Kasumi-1 (cell line): ENCODE measurements at regions not wholly inside any gene's neighbourhood (a gene's known extent, or its start where the extent isn't known, plus 50 kb on each side); places are given as distances from the start of the nearest gene placed in this dataset.

Source experiments
- DNase-seq, 2 experiments: peaks; one replicate each; lab custom pipeline; 2025; lab: John Stamatoyannopoulos, UW

GRCh38 chr10:128556182-128557110 is 430.2 kb upstream of the MKI67 start:
- no peak for DNase-seq

DNA sequence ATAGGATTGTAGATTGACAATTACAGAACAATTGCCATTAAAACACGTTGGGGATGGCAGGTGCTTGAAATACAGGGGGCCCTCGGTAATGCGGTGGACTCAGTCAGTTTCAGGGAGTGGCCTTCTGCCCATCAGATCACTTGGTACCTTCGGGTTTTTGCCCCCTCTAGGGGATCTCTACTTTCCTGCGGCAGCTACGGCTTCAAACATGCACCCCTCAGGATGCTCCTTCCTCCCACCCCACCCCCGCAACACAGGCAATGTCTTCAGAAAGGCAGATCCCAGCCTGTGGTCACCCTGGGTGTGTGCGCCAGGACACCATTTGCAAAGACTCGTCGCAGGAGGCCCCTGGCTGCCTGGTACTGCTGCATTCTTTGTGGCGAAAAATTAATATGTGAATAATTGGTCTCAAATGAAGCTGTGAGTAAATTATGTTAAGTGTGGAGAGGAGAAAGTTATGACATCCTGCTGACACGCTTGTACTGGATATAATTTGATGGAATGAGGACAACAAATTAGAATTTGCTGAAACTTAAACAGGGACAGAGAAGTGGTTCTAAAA is 431.0 kb upstream of the MKI67 start:
- DNase-seq: no peak

DNA sequence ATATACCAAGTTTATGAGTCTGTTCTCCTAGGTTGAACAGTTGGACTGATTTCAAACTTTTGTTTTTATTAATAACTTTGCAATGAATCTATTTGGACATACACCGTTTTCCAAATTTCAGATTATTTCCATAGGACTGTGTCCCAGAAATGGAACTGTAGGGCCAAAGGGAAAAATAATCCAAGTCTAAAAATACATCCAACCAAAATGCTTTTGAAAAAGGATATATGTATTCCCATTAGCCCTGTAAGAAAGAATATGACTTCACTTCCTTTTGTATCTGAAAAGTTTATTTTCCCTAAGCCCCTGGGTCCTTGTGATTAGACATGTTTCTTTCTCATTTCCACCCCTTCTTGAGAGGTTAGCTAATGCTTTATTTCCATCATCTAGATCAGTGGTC is 434.2 kb upstream of the MKI67 start:
- DNase-seq: no peak

- no peak for DNase-seq
Observed at GRCh38 chr10:128560993-128561392, 434.8 kb upstream of the MKI67 start.

DNA sequence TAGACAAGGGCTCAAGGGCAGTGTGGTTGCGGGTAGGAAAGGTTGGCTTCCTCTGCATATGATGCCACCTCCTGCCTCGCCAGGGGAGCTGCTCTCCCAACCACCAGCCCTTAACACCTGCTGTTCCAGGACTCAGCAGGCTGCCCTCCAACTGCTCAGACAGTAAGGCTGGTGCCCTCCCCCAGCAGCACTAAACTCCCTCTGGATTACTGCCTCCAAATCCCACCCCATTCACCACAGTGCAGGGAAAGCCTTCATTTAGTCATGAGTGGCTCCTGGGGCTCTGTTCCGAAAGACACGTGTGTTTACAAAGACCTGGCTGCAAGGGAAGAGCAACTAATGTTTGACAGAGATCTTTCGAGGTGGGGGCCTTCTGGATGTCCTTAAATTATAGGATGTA is 437.2 kb upstream of the MKI67 start:
- DNase-seq: no peak

DNA sequence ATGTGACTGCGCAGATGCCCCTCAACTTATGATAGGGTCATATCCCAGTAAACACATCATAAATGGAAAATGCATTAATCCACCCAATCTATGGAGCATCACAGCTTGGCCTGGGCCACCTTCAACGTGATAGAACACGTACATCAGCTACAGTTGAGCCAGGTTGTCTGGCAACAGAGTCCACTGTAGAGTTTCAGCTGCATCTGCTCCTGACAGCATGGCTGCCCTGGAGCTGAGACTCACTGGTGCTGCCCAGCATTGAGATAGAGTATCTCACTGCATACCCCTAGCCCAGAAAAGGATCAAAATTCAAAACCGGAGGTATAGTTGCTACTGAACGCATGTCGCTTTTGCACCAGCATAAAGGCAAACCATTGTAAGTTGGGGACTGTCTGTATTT is 437.7 kb upstream of the MKI67 start:
- DNase-seq: no peak

DNA sequence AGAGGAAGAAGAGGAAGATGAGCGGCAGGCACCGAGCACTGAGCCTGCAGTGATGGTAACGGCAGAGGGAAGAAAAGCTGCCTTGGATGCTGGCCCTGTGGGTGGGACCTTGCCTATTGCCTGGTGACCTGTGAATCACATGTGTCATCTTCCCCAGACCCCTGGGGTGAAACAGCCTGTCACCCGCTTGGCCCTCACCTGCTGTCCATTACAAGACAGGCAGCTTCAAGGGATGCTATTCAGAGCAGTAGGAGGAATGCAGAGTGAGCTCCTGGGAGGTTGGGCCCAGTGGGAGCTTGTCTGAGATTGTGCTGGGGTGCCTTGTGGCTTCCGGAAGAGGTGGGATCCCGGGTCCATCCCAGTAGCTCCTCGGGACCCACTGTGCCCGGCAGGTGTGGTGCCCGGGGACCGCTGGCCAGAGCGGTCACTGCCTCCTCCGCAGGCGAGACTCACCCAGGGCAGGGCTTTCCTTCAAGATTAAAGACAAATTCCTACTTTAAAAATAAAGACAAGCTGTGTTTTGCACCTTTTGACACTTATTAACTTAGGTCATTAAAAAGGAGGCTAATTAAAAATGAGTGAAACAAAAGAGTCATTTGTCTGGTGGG is 440.2 kb upstream of the MKI67 start:
- no peak for DNase-seq

- no peak for DNase-seq
Observed at GRCh38 chr10:128567551-128567950, 441.3 kb upstream of the MKI67 start.

DNA sequence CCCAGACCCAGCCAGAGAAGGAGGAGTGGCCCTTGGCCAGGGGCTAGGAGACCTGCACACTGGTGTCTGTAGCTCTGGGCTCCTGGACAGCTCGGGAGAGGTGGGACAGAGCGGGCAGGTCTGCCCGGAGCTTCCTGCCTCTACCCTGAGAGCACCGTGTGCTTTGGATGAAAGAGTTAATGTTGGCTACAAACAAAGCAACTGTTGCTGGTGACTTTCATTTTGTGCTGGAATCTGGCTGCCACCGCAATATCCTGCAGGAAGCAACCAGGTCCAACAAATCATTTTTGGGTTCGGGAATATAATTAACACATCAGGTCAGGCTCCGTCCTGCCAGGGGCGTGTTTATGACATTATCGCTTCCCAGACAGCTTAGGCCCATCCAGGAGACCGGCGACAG is 441.8 kb upstream of the MKI67 start:
- no peak for DNase-seq

DNA sequence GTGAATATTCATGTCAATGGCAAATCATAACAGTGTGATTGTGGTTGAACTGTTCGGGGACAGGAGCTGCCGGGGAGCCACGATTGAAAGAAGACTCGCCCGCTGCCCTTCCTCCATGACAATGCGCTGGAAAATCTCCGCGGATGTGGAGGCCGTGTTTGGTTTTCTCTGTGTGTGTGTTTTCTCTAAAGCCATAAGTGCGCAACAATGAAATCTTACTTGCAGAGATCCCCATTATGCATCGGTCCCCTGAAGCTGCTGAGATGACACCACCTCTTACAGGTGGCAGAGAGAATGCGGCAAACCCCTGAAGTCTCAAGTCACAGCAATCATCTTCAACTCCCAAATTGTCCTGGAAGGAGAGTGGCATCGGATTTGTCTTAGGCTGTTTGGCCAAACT is 442.3 kb upstream of the MKI67 start:
- DNase-seq: no peak

DNA sequence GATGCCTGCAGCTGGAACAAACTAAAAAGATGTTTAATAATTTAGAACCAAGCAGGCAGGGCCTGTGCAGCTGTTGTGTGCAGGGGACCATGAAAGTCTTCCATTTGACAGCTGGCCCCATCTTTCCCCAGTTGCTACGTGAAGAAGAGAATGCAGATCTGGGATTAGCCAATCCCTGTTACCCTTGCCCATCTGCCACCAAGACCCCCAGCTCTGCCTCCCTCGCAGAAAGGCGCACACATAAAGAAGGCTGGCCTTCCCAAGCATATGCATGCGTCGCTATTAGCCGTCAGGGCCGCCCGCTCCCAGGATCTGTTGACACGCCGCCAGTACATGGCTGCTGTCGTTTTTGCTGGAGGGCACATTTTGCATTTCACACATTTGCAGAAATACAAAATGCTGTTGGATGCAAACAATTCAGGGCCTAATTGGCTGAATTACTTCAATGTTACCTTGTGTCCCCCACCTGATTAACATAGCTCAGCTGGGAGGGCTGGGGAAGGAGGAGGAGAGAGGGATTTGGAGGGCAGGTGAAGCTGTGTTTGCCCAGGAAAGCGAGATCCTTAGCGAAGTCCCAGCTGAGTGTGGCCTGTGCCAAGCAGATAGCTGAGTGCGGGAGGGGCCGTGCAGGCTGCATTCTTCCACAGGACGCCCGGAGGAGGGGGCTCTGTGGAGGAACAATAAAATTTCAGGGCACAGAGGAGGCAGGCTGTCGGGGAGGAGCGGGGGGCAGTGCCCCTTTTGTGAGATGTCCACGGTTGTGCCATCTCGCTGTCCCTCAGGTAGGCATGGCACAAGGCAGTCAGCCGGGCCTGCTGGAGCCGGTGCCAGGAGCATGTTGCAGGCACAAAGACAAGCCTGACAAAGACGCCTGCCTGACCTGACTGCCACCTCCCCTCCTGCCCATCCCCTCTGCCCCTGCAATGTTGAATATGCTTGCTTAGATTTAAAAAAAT is 443.0 kb upstream of the MKI67 start:
- no peak for DNase-seq

- no peak for DNase-seq
Observed at GRCh38 chr10:128570319-128570995, 444.2 kb upstream of the MKI67 start.

DNA sequence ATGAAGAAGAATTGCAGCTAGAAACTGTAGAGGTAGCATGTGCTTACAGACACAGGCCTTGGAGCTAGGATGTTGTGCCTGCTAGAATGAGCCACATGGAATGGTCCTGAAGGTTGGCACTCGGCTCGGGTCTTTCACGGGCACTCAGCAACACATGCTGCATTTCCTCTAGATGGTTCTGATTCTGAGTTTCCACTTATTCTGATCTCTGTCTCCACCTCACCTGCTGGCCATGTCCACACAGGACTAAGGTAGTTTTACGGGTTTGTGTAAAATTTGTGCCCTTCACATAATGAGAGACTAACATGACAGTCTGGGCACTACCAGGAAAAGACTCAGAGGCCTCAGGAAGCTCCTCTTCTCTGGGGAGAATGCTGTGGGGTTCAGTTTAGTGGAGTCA is 444.8 kb upstream of the MKI67 start:
- no peak for DNase-seq

- no peak for DNase-seq
Observed at GRCh38 chr10:128571745-128572144, 445.5 kb upstream of the MKI67 start.

DNA sequence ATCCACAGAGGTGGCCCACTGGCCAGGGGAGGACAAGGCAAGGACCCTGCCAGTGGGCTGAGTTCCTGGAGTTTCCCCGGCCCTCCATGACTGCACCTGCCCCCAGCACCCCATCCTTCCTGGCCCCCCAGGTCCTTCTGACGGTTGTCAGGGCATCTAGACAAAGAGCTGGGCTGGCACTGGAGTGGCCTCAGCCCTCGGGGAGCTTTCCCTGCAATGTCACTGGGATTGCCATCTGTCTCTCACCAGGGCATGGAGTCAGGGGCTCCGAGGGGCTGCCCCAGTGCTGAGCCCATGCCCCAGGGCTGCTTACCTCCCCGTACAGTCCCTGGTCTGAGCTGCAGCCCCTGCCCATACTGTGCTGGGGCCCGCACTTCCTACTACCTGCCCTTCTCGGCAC is 446.5 kb upstream of the MKI67 start:
- DNase-seq: no peak

- DNase-seq: no peak
Observed at GRCh38 chr10:128573281-128573845, 447.1 kb upstream of the MKI67 start.

- no peak for DNase-seq
Observed at GRCh38 chr10:128573986-128574385, 447.8 kb upstream of the MKI67 start.

GRCh38 chr10:128574581-128575210 is 448.5 kb upstream of the MKI67 start:
- no peak for DNase-seq

GRCh38 chr10:128575761-128576160 is 449.5 kb upstream of the MKI67 start:
- DNase-seq: no peak

- DNase-seq: no peak
Observed at GRCh38 chr10:128576336-128576735, 450.1 kb upstream of the MKI67 start.
